BLaER1 treated with 17β-estradiol and CSF1 and Interleukin-3, amounts not matched to agents 10 nM and 100 nM (cell line): ENCODE measurements at regions not wholly inside any gene's neighbourhood (a gene's known extent, or its start where the extent isn't known, plus 50 kb on each side); places are given as distances from the start of the nearest gene placed in this dataset.

Experiments used
- H3K27ac ChIP-seq, 11 experiments: shearing (Covaris generic); formaldehyde crosslinking; 2 replicates each; pipeline ENCODE4 v1.8.1; 2022
- H3K27me3 ChIP-seq, 11 experiments: shearing (Covaris generic); formaldehyde crosslinking; 2 replicates each; pipeline ENCODE4 v1.8.1; 2022
- H3K36me3 ChIP-seq, 11 experiments: shearing (Covaris generic); formaldehyde crosslinking; 2 replicates each; pipeline ENCODE4 v1.8.1; 2022
- H3K4me1 ChIP-seq, 10 experiments: shearing (Covaris generic); formaldehyde crosslinking; 2 replicates each; pipeline ENCODE4 v1.8.1; 2022
- H3K4me2 ChIP-seq, 11 experiments: shearing (Covaris generic); formaldehyde crosslinking; 2 replicates each; pipeline ENCODE4 v1.8.1; 2022
- H3K4me3 ChIP-seq, 10 experiments: shearing (Covaris generic); formaldehyde crosslinking; 2 replicates each; pipeline ENCODE4 v1.8.1; 2022
- H3K9ac ChIP-seq, 11 experiments: shearing (Covaris generic); formaldehyde crosslinking; 2 replicates each; pipeline ENCODE4 v1.8.1; 2022
- H3K9me3 ChIP-seq, 11 experiments: shearing (Covaris generic); formaldehyde crosslinking; replicated peaks in 1 of 11; 2 replicates each; pipeline ENCODE4 v1.8.1; 2022
- H4K20me1 ChIP-seq, 11 experiments: shearing (Covaris generic); formaldehyde crosslinking; 2 replicates each; pipeline ENCODE4 v1.8.1; 2022
- Cebpa-rat ChIP-seq, 11 experiments: shearing (Covaris generic); IDR thresholded peaks; 2 replicates each; pipeline ENCODE4 v1.8.1; 2022

DNA sequence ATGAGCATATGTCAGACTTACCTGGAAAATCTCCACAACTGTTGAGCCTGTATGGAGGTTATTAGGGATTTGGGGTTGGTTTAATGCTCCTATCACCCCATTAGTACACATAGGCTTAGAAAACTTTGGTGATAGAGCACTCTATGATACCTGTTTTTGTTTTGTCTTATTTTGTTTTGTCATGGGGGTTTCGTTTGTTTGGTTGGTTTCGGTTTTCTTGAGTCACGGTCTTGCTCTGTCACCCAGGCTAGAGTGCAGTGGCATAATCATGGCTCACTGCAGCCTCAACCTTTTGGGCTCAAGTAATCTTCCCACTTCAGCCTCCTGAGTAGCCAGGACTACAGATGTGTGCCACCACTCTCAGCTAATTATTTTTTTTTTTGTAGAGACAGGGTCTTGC is 70.0 kb downstream of the MZT1 start:
- Histone ChIP-seq H3K27me3 (no peaks in the 10 kb centered on the region), H3K4me3 (no peak overlapping the region), H3K4me2 (no peak overlapping the region), H3K36me3 (no peaks in the 10 kb centered on the region), H3K27ac (no peak overlapping the region), H3K4me1 (peaks cover 0 to 7% (median 6%) of the 10 kb centered on the region in 10 experiments; a peak in 11 of 20 replicates), H3K9me3 (no peaks in the 10 kb centered on the region; a peak in 1 of 22 replicates), H3K9ac (no peak overlapping the region), H4K20me1 (no peaks in the 10 kb centered on the region)
- no peak for TF ChIP-seq Cebpa-rat (IDR thresholded peaks at IDR 0.05)

DNA sequence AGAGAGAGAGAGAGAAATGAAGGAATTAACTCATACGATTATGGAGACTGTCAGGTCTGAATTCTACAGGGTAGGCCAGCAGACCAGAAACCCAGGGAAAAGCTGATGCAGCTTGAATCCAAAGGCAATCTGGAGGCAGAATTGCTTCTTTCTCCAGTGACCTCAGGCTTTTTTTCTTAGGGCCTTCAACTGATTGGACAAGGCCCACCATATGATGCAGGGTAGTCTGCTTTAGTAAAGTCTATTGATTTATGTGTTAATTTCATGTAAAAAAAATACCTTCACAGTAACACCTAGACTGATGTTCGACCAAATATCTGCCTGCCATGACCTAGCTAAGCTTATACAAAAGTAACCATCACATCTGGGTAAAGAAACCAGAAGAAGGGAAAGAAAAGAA is 71.1 kb downstream of the MZT1 start:
- TF ChIP-seq Cebpa-rat (IDR thresholded peaks at IDR 0.05): no peak
- no peaks in the 10 kb centered on the region for H3K36me3 ChIP-seq
- H3K27me3 ChIP-seq: no peaks in the 10 kb centered on the region
- no peak overlapping the region for H3K4me3 ChIP-seq
- H3K27ac ChIP-seq: no peak overlapping the region
- H3K4me2 ChIP-seq: no peak overlapping the region
- H4K20me1 ChIP-seq: no peaks in the 10 kb centered on the region
- H3K4me1 ChIP-seq: peaks cover 0 to 11% (median 8%) of the 10 kb centered on the region in 10 experiments; a peak in 11 of 20 replicates
- H3K9me3 ChIP-seq: no peaks in the 10 kb centered on the region; a peak in 1 of 22 replicates
- H3K9ac ChIP-seq: no peak overlapping the region

DNA sequence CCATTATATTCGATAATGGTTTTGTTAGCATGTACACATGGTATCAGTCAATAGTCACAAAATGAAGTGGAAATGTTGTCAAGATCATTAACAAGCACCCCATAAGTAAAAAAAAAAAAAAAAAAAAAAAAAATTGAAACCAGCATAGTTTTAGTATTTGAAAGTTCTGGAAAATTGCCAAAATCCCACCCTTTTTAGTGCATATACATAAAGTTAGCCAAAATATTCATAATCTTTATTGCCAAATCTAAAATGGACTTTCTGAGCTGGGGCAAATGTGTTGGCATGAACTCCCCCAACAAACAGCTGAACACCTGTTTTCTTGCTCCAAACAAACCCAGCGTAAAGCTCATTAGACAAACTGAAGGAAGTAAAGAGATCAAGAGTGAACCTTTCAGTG is 73.9 kb downstream of the MZT1 start:
- Histone ChIP-seq H3K9ac (no peak overlapping the region), H3K27me3 (no peaks in the 10 kb centered on the region), H3K27ac (no peak overlapping the region), H3K9me3 (no peaks in the 10 kb centered on the region; a peak in 1 of 22 replicates), H3K36me3 (no peaks in the 10 kb centered on the region), H3K4me3 (no peak overlapping the region), H3K4me2 (no peak overlapping the region), H3K4me1 (peaks cover 0 to 11% (median 8%) of the 10 kb centered on the region in 10 experiments; a peak in 11 of 20 replicates), H4K20me1 (no peaks in the 10 kb centered on the region)
- no peak for TF ChIP-seq Cebpa-rat (IDR thresholded peaks at IDR 0.05)

DNA sequence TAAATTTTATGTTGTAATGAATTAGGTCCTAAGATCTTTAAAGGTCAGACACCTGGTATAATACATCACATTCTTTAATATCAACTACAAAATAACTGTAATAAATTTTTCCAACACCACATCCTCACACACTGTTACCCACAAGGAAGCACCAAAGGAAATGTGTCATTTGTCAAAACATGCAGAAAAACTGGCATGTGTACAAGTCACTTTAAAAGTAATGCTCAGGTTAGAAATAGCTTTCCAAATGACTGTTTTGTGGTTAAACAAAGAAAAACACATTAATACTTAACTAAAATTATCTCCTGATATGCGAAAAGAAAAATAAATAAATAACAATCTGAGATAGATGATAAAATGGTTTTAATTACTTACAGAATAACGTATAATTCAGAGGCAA is 74.7 kb downstream of the MZT1 start:
- no peak for TF ChIP-seq Cebpa-rat (IDR thresholded peaks at IDR 0.05)
- no peak overlapping the region for H3K4me3 ChIP-seq
- no peaks in the 10 kb centered on the region for H3K36me3 ChIP-seq
- no peaks in the 10 kb centered on the region; a peak in 1 of 22 replicates for H3K9me3 ChIP-seq
- no peaks in the 10 kb centered on the region for H4K20me1 ChIP-seq
- H3K4me2 ChIP-seq: peak overlapping the region in 7 of 11 experiments; percentile 16 to 51 (median 36); a peak in 11 of 22 replicates
- H3K27ac ChIP-seq: no peak overlapping the region
- peaks cover 0 to 11% (median 8%) of the 10 kb centered on the region in 10 experiments; a peak in 11 of 20 replicates for H3K4me1 ChIP-seq
- no peaks in the 10 kb centered on the region for H3K27me3 ChIP-seq
- no peak overlapping the region for H3K9ac ChIP-seq

DNA sequence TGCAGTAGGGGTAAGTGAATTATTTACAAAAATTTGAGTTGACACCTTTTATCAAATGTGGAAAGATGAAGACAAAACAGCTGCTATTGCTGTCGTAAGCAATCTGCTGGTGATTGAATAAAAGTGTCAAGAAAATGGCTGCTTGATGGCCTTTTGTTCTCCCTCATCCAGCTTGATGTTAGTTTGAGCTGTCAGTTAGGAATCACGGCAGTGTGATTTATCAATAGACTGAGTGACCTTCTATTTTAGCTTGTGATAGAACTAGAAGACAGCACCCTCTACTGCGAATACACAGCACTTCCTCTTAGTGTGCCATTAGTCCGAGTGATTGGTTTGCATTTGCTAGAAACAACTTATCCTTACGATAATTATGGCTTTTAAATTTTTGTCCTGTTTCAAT is 76.3 kb downstream of the MZT1 start:
- Histone ChIP-seq H3K4me1 (peaks cover 0 to 11% (median 8%) of the 10 kb centered on the region in 10 experiments; a peak in 11 of 20 replicates), H3K9me3 (no peaks in the 10 kb centered on the region), H3K9ac (no peak overlapping the region), H3K4me2 (no peak overlapping the region), H4K20me1 (no peaks in the 10 kb centered on the region), H3K4me3 (no peak overlapping the region), H3K27ac (no peak overlapping the region), H3K27me3 (no peaks in the 10 kb centered on the region), H3K36me3 (no peaks in the 10 kb centered on the region)
- no peak for TF ChIP-seq Cebpa-rat (IDR thresholded peaks at IDR 0.05)

DNA sequence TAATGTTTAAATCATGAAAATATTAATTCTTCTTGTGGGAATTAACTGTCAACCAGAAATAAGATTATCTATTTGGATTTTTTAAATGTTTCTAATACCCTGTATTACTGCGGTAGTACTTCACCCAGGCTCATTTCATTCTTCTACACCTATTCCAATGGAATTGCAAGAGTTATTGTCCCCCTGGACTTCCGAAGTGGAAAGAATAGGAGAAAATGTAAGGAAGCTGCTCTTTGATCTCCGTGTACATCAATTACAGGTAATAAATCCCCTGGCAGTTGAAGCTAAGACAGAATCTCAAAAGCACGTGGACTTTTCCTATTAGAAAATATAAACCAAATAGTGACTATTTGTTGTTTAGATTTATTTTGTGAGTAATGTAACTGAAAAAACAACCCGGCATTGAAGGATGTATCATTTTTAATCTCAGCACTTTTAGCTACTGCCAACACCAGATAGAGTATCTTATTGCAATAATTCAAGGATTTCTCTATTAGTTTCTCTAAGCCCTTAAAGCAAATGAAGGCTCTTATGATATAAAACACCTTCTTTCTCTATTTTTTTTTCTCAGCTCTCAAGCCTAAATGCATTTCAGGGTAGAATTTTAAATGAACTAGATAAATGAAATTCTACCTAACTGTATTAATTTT is 77.3 kb downstream of the MZT1 start:
- Histone ChIP-seq H3K4me3 (no peak overlapping the region), H3K27me3 (no peaks in the 10 kb centered on the region), H4K20me1 (no peaks in the 10 kb centered on the region), H3K27ac (no peak overlapping the region), H3K4me1 (peaks cover 0 to 11% (median 8%) of the 10 kb centered on the region in 10 experiments; a peak in 11 of 20 replicates), H3K36me3 (no peaks in the 10 kb centered on the region), H3K9ac (no peak overlapping the region), H3K9me3 (no peaks in the 10 kb centered on the region), H3K4me2 (no peak overlapping the region)
- TF ChIP-seq Cebpa-rat (IDR thresholded peaks at IDR 0.05): no peak

DNA sequence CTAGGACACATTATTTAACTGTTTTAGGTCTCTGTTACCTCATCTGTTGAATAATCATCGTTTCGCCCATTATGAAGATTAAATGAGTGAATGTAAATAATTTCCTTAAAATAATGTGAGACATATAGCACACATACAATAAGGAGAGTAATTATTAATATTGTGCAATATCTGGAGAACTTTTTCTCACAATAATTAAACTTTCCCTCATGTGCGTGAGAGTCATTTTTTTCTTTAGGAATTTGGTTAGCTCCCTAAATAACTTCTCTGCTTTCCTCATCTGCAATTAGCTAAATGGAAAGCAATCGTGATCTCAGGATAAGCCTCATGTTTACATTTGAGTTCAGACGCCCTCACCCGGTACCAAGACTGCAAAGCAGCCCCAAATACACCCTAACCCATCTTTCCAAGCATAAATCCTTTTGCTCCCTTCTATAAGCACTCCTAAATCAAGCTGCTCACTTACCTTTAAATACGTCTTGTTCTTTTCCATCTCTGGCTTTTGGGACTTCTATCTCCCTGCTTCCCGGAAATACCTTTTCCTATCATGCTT is 78.8 kb downstream of the MZT1 start:
- H4K20me1 ChIP-seq: no peaks in the 10 kb centered on the region
- no peaks in the 10 kb centered on the region for H3K36me3 ChIP-seq
- H3K4me2 ChIP-seq: no peak overlapping the region
- H3K9me3 ChIP-seq: no peaks in the 10 kb centered on the region
- H3K27me3 ChIP-seq: no peaks in the 10 kb centered on the region
- H3K4me1 ChIP-seq: peaks cover 0 to 11% (median 8%) of the 10 kb centered on the region in 10 experiments; a peak in 11 of 20 replicates
- no peak overlapping the region for H3K27ac ChIP-seq
- TF ChIP-seq Cebpa-rat (IDR thresholded peaks at IDR 0.05): peak in 2 of 11 experiments; percentile 30 to 44; a peak in 1 of 22 replicates
- H3K9ac ChIP-seq: no peak overlapping the region
- H3K4me3 ChIP-seq: no peak overlapping the region

DNA sequence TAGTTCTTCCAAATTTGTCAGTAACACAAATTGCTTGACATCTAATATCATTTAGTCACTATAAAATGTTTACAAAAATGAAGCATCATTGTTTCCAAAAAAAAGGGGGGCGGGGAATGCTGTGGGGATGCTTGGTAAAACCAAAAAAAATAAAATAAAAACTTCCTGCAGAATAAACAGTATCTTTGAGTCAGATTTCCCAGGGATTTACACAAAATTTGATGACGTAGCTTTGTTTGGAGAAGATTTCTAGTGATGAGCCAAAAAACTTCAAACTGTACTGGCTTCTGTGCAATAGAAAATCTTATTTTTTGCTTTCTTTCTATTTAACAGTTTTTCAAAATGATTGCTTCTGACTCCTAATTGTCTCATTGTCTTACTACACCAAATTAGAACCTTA is 80.0 kb downstream of the MZT1 start:
- H3K36me3 ChIP-seq: no peaks in the 10 kb centered on the region
- peaks cover 0 to 4% (median 3%) of the 10 kb centered on the region in 10 experiments; a peak in 11 of 20 replicates for H3K4me1 ChIP-seq
- no peak overlapping the region for H3K4me3 ChIP-seq
- no peak for TF ChIP-seq Cebpa-rat (IDR thresholded peaks at IDR 0.05)
- H3K9me3 ChIP-seq: no peaks in the 10 kb centered on the region
- H3K9ac ChIP-seq: no peak overlapping the region
- no peaks in the 10 kb centered on the region for H3K27me3 ChIP-seq
- H3K4me2 ChIP-seq: no peak overlapping the region
- no peak overlapping the region for H3K27ac ChIP-seq
- no peaks in the 10 kb centered on the region for H4K20me1 ChIP-seq

DNA sequence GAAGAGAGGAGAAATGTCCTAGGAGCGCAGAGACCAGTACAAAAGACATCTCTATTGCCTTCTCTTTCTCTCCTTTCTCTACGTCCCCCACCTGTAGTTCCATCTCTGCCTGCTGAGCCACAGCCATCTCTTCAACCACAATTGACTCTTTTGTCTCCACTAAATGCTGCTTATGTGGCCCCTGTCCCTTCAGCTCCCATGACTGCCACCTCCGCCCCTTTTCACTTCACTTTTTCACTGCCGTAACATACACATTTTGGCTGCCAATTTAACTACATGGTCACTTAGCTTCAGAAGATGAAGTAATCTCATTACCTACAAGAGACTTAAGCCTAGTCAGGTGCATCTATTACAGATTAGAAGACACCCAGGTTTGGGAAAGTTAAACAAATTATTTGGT is 81.9 kb downstream of the MZT1 start:
- TF ChIP-seq Cebpa-rat (IDR thresholded peaks at IDR 0.05): no peak
- H3K9ac ChIP-seq: no peak overlapping the region
- no peaks in the 10 kb centered on the region for H3K4me1 ChIP-seq
- H3K36me3 ChIP-seq: no peaks in the 10 kb centered on the region
- no peaks in the 10 kb centered on the region for H4K20me1 ChIP-seq
- H3K4me2 ChIP-seq: no peak overlapping the region
- H3K27ac ChIP-seq: no peak overlapping the region
- H3K27me3 ChIP-seq: no peaks in the 10 kb centered on the region
- no peak overlapping the region for H3K4me3 ChIP-seq
- no peaks in the 10 kb centered on the region for H3K9me3 ChIP-seq
